ENCODE measurements at regions not wholly inside any gene's neighbourhood (a gene's known extent, or its start where the extent isn't known, plus 50 kb on each side); places are given as distances from the start of the nearest gene placed in this dataset.
"Not testable (repeated sequence)": the region's sequence is repeated elsewhere in the genome, so short reads cannot be mapped to it uniquely, and the experiment has no call there.

DNA sequence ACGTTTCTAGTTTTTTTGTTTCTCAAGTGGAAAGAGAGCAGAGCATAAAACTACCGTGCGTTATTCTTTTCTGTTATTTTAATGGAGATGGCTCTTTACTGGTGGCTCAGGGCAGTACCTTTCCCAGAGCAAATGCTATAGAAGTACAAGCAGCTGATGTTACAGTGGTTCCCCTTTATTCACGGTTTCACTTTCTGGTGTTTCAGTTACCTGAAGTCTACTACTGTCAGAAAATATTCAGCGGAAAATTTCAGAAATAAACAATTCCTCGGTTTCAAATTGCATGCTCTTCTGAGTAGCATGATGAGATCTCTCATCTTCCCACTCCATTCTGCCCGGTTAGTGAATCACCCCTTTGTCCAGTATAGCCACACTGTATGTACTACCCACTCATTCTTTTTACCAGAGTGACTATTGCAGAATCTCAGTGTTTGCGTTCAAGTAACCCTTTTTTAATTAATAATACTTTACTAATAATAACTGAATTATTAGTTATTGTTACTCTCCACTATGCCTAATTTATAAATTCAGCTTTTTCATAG is 597.5 kb upstream of the ROBO2 start:
- no peak for DNase-seq

GRCh38 chr3:76456322-76456721 is 583.6 kb upstream of the ROBO2 start:
- DNase-seq, result no peak

GRCh38 chr3:76463501-76463900 is 576.4 kb upstream of the ROBO2 start:
- DNase-seq, result no peak

GRCh38 chr3:76470285-76470684 is 569.6 kb upstream of the ROBO2 start:
- no peak for DNase-seq

GRCh38 chr3:76474632-76475031 is 565.3 kb upstream of the ROBO2 start:
- no peak for DNase-seq

DNA sequence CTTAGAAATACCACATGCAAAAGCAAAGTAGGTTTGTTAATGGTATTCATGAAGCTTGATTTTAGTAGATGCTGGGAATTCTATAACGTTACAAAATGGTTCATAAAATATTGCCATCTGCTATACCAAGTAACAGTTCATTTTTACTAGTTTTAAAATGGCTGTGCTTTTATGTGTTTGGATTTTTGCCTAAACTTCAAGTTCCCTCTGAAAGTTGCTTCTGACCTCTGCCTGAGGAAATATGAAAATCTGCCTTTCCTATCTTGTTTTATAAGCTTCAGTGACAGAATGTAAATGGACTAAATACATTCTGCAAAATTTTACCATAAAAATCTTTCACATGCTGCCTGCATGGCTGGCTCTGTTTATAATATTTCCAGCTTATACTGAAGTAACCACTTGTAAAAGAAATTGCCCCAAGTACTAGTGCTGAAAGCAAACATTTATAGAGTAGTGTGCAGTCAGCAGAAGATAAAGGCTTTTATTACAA is 560.7 kb upstream of the ROBO2 start:
- DNase-seq, result no peak

- DNase-seq, result no peak
Measured at GRCh38 chr3:76482510-76482909, 557.4 kb upstream of the ROBO2 start.

DNA sequence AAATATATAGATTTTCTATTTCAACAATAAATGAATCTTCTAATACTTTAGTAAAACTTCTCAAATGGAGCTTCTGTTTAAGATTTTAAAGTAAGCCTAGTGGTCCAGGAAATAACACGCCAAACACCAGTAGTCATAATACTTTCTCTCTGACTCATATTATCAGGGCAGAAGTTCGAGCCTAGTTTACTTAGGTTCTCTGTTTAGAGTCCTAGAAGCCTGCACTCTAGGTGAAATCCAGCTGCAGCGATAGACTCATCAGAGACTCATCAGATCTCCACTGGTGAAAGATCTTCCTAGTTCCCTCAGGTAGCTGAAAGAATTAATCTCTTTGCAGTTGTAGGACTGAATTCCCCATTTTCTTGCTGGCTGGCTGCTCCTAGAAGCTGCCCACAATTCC is 552.5 kb upstream of the ROBO2 start:
- DNase-seq, result no peak

DNA sequence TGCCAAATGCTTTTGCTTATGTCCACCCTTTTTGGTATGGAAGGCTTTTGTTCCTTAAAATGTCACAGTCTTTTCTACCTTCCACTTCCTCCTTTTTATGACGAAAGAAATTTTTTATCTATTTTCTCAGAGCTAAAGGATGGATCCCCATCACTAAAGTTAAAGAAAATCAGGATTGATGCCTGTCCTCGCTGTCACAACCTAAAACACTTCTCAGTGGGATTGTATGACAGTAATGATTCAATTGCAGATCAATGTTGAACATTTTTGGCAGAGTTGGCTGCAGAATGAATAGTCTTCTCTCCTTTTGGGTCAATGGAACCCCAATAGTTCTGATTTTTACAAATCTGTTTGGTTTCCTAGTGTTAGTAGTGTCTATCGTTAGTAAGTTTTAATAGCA is 549.8 kb upstream of the ROBO2 start:
- DNase-seq, result no peak

DNA sequence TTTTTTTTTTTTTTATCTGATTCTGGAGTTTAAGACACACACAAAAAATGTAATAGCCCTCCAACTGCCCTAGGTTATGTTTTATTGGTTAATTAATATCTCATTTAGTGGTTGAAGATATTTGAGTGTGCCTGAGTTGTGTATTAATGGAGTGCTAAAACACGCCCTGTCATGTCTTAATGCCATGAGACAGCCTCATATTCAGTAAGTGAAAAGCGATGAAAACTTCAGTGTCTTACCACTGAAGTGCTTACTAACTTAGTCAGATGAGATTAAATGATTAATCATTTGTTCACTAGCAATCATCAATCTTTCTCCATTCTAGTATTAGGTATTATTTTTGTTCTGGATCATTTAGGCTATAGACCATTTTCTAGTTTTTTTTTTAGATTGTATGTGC is 544.7 kb upstream of the ROBO2 start:
- DNase-seq, result no peak

- DNase-seq, result no peak
Measured at GRCh38 chr3:76497636-76498035, 542.3 kb upstream of the ROBO2 start.

DNA sequence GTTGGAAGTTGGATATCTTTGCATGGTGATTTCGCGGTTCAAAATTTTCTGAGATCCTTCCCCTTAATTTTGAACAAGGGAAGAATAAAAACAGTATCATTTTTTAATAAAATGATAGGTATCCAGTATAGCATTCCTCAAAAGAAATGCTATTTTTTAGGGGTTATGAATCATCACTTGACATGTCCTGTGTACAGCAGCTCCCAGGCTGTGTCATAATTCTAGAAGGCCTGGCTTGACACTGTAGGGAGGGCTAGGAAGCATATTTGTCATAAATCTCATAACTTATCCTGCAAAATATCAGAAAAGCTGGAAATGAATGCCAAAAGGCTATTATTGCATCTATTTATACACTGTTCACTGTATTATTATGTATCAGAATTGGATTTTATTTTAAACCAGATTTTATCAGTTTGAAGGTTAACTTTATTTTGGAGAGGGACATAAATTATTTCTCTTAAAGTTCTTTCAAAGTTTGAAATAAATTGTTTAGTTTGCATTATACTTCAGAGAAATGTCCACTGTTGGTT is 539.1 kb upstream of the ROBO2 start:
- DNase-seq, result no peak

DNA sequence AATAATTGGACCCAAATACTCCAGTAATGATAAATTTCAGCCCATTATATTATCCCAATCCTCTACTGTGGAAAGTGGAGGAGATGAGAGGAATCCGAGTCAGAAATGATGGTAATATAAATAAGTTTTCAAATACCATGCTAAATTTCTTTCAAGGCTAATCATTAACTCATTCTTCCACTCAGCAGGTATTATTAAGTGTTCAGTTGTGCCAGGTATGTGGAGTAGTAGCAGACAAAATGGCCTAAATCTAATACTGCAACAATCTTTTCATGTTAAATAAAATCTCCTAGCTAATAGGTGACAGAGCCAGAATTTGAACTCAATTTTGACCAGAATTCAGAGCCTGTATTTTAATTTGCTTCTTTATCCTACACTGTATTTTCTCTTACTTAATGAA is 538.6 kb upstream of the ROBO2 start:
- no peak for DNase-seq

DNA sequence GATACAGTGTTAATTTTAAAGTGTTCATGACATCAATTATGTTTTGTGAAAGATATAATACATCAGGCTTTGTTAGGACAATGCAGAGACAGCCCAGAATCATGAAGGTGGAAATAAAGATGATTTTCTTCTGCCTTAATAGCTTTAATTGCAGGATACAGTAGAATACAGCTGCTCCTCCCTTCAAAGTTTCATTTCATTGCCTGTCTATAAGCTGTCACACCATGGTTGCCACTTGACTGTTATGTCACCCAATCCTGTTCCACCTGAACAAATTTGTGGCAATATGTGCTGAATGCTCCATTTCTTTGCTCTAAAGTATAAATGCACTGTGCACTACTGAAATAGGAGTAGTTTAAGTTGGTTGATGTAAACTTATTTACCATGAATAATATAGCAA is 537.8 kb upstream of the ROBO2 start:
- DNase-seq, result no peak

- DNase-seq, result no peak
Measured at GRCh38 chr3:76505202-76505845, 534.6 kb upstream of the ROBO2 start.

GRCh38 chr3:76509179-76509830 is 530.6 kb upstream of the ROBO2 start:
- no peak for DNase-seq

DNA sequence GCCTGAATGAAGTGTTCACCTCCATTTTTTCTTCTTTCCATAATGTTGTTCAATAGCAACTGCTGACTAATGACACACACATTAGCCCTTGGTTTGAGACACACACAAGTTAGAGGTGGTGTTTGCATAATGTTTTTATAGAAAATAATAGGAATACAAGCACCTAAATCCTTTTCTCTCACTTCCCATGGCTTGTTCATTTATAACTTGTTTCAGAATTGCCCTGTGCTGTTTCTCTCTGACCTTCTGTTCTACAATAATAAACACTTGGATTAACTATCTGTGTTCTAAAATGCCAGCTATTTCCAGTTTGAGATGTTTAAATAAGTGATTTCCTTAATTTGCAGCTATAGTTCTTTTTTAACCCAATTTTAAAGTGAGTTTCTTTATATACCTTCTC is 525.1 kb upstream of the ROBO2 start:
- DNase-seq, result no peak

DNA sequence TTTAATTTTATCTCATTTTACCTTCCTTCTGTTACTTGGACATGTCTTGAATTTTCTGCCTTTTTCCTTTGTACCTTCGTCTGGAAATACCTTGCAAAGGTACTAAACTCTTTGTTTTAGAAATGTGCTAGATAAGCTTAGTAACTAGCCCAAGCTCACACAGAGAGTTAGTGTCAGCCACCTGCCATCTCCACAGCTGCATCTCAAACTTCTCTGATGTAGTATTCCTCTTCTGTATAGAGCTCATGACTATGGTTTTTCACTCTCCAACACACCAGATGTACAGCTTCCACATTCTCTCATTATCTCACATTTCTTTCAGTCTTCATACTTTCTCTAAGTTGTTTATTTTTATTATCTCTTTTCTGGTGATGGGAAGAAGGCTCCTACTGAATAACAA is 516.6 kb upstream of the ROBO2 start:
- no peak for DNase-seq

- DNase-seq, result no peak
Measured at GRCh38 chr3:76525726-76526125, 514.2 kb upstream of the ROBO2 start.

DNA sequence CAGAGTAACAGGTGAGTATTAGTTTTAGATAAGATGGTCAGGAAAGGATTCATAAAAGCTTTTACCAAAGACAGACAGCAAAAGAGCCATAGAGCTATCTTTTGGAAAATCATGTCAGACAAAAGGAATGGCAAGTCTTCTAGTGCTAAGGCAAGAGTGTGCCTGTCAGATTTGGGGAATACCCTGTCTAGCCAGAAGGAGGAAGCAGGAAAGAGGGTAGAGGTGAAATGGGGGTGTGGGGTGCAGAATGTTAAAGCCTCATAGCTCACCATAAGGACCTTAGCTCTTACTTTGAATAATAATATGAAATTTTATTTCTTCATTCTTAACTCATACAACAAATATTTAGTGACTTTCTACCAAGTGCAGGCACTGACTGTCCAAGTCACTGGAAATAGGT is 512.1 kb upstream of the ROBO2 start:
- DNase-seq, result no peak

DNA sequence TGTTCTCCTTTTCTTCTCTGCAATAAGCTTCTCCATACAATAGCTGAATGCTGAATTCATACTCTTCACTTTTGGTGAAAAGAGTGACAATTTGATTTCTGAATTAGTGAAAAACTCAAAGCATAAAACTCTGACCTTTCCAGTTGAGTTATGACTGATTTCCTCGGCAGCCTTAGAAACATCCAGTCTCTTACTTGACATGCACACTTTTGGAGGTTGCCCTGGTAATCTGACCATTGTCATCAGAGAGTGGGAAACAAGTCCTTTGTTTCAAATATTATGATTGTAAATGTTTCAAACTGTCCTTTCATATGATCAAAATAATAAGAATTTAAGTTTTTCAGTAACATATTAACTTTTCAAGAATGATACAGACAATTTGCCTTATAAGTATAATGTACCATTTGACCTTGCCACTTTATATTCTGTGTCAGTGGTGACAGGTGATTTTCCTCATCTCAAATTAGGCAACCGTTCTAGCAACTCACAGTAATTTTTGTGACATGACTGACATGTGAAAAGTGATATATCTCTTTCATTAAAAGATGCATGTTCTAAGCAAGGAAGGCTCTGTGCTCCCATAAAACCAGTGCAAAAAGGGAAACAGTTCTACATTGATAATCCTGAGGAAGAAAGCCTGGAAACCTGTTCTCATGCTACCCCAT is 507.6 kb upstream of the ROBO2 start:
- no peak for DNase-seq

DNA sequence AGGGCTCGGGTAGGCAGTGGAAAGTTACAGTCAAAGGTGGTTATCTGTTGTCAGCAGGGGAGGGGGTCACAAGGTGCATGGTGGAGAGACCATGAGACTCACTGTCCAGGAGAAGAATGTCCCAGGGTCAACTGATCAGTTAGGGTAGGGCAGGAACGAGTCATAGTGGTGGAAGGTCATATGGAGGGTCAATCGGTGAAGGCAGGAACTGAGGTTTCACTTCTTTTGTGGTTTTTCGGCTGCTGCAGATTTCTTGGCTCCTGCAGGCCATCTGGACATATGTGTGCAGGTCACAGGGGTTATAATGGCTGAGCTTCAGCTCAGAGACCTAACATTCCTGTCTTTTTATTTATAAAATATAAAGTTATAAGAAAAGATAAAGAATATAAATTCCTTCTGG is 506.2 kb upstream of the ROBO2 start:
- DNase-seq, result not testable (repeated sequence)

- DNase-seq, result not testable (repeated sequence)
Measured at GRCh38 chr3:76537857-76538256, 502.0 kb upstream of the ROBO2 start.

GRCh38 chr3:76547674-76548073 is 492.2 kb upstream of the ROBO2 start:
- no peak for DNase-seq
